NAMALWA (cell line): ENCODE measurements at regions not wholly inside any gene's neighbourhood (a gene's known extent, or its start where the extent isn't known, plus 50 kb on each side); places are given as distances from the start of the nearest gene placed in this dataset.

Experiments used
- DNase-seq: peaks from one replicate; pipeline ENCODE4 v3.0.0-alpha.2; 2015; ENCODE audit warnings: low spot score

GRCh38 chr12:98213556-98213955 is 301.8 kb upstream of the TMPO start:
- no peak for DNase-seq

- DNase-seq, result no peak
These were observed 298.1 kb upstream of the TMPO start for GRCh38 chr12:98217257-98217656.

- no peak for DNase-seq
These were observed 294.8 kb upstream of the TMPO start for GRCh38 chr12:98220636-98221035.

GRCh38 chr12:98221243-98221808 is 294.1 kb upstream of the TMPO start:
- DNase-seq, result no peak

- DNase-seq, result no peak
These were observed 293.3 kb upstream of the TMPO start for GRCh38 chr12:98222135-98222534.

- no peak for DNase-seq
These were observed 290.7 kb upstream of the TMPO start for GRCh38 chr12:98224584-98225221.

GRCh38 chr12:98227162-98227561 is 288.2 kb upstream of the TMPO start:
- DNase-seq, result peak; percentile 30

- DNase-seq, result no peak
These were observed 286.5 kb upstream of the TMPO start for GRCh38 chr12:98228683-98229539.

- DNase-seq, result no peak
These were observed 285.9 kb upstream of the TMPO start for GRCh38 chr12:98229540-98229924.

GRCh38 chr12:98232753-98233390 is 282.5 kb upstream of the TMPO start:
- no peak for DNase-seq

- DNase-seq, result no peak
These were observed 280.1 kb upstream of the TMPO start for GRCh38 chr12:98235301-98235700.

- DNase-seq, result no peak
These were observed 276.8 kb upstream of the TMPO start for GRCh38 chr12:98238515-98239130.

GRCh38 chr12:98243190-98243589 is 272.2 kb upstream of the TMPO start:
- DNase-seq, result no peak

- DNase-seq, result no peak
These were observed 271.3 kb upstream of the TMPO start for GRCh38 chr12:98244136-98244535.

- no peak for DNase-seq
These were observed 262.0 kb upstream of the TMPO start for GRCh38 chr12:98253207-98254037.

GRCh38 chr12:98256830-98257229 is 258.6 kb upstream of the TMPO start:
- DNase-seq, result no peak

- DNase-seq, result no peak
These were observed 255.7 kb upstream of the TMPO start for GRCh38 chr12:98259693-98260092.

GRCh38 chr12:98260276-98260675 is 255.1 kb upstream of the TMPO start:
- no peak for DNase-seq

- DNase-seq, result no peak
These were observed 252.5 kb upstream of the TMPO start for GRCh38 chr12:98262902-98263301.

- DNase-seq, result no peak
These were observed 240.8 kb upstream of the TMPO start for GRCh38 chr12:98274430-98275130.

GRCh38 chr12:98275131-98275475 is 240.3 kb upstream of the TMPO start:
- DNase-seq, result no peak
